H9 (cell line): ENCODE measurements at regions not wholly inside any gene's neighbourhood (a gene's known extent, or its start where the extent isn't known, plus 50 kb on each side); places are given as distances from the start of the nearest gene placed in this dataset.

Experiments
- DNase-seq: peaks from one replicate; pipeline ENCODE4 v3.0.0-alpha.2; 2017
- H2AFZ ChIP-seq: one replicate; pipeline ENCODE4 v1.6.1; 2013; ENCODE audit warnings: mild to moderate bottlenecking, low read length, control low read depth, moderate library complexity
- H2AK5ac ChIP-seq: 2 replicates; pipeline ENCODE4 v1.6.1; 2013; ENCODE audit warnings: low read length, control low read depth, mixed read lengths; ENCODE audit not compliant: insufficient read length
- H2BK120ac ChIP-seq: one replicate; pipeline ENCODE4 v1.6.1; 2013; ENCODE audit warnings: low read depth, mild to moderate bottlenecking, low read length, control low read depth, inconsistent platforms; ENCODE audit not compliant: poor library complexity, severe bottlenecking
- H2BK12ac ChIP-seq: 2 replicates; pipeline ENCODE4 v1.6.1; 2013; ENCODE audit warnings: low read length, control low read depth, mixed read lengths, low read depth; ENCODE audit not compliant: insufficient read length
- H2BK15ac ChIP-seq: 2 replicates; pipeline ENCODE4 v1.6.1; 2013; ENCODE audit warnings: low read depth, low read length, control low read depth
- H2BK20ac ChIP-seq: one replicate; pipeline ENCODE4 v1.6.1; 2013; ENCODE audit warnings: low read depth, mild to moderate bottlenecking, low read length, control low read depth, inconsistent platforms; ENCODE audit not compliant: poor library complexity, severe bottlenecking
- H2BK5ac ChIP-seq: 2 replicates; pipeline ENCODE4 v1.6.1; 2013; ENCODE audit warnings: low read length, control low read depth, mixed read lengths; ENCODE audit not compliant: insufficient read length
- H3K14ac ChIP-seq: 2 replicates; pipeline ENCODE4 v1.6.1; 2013; ENCODE audit warnings: low read length, control low read depth; ENCODE audit not compliant: insufficient read depth
- H3K18ac ChIP-seq: 2 replicates; pipeline ENCODE4 v1.6.1; 2013; ENCODE audit warnings: low read depth, mild to moderate bottlenecking, mixed read lengths, low read length, control low read depth; ENCODE audit not compliant: insufficient read length
- H3K23ac ChIP-seq: 2 replicates; pipeline ENCODE4 v1.6.1; 2013; ENCODE audit warnings: low read length, control low read depth, mixed read lengths, low read depth; ENCODE audit not compliant: insufficient read length
- H3K23me2 ChIP-seq: 2 replicates; pipeline ENCODE4 v1.6.1; 2013; ENCODE audit warnings: low read depth, mild to moderate bottlenecking, mixed read lengths, low read length, control low read depth; ENCODE audit not compliant: insufficient read length, poor library complexity, severe bottlenecking
- H3K27ac ChIP-seq: 2 replicates; pipeline ENCODE4 v1.5.1; 2013; ENCODE audit warnings: low read length, control low read depth, mixed read lengths, low read depth; ENCODE audit not compliant: insufficient read length
- H3K27me3 ChIP-seq: 2 replicates; pipeline ENCODE4 v1.6.1; 2013; ENCODE audit warnings: low read length, control low read depth, inconsistent platforms; ENCODE audit not compliant: insufficient read depth
- H3K4ac ChIP-seq: 2 replicates; pipeline ENCODE4 v1.6.1; 2013; ENCODE audit warnings: low read depth, mild to moderate bottlenecking, control low read depth, inconsistent platforms, low read length, moderate library complexity
- H3K4me1 ChIP-seq: 2 replicates; pipeline ENCODE4 v1.6.1; 2013; ENCODE audit warnings: low read length, control low read depth, inconsistent platforms; ENCODE audit not compliant: insufficient read depth
- H3K4me2 ChIP-seq: 2 replicates; pipeline ENCODE4 v1.6.1; 2013; ENCODE audit warnings: low read length, control low read depth, mixed read lengths; ENCODE audit not compliant: insufficient read length, insufficient read depth
- H3K56ac ChIP-seq: 2 replicates; pipeline ENCODE4 v1.6.1; 2013; ENCODE audit warnings: low read depth, mild to moderate bottlenecking, mixed read lengths, low read length, control low read depth; ENCODE audit not compliant: insufficient read length
- H3K79me1 ChIP-seq: 2 replicates; pipeline ENCODE4 v1.6.1; 2013; ENCODE audit warnings: low read depth, mild to moderate bottlenecking, moderate library complexity, low read length, control low read depth, inconsistent platforms; ENCODE audit not compliant: insufficient read depth, poor library complexity, severe bottlenecking
- H3K79me2 ChIP-seq: 2 replicates; pipeline ENCODE4 v1.6.1; 2013; ENCODE audit warnings: low read length, control low read depth, inconsistent platforms; ENCODE audit not compliant: insufficient read depth
- H3K9ac ChIP-seq: 2 replicates; pipeline ENCODE4 v1.6.1; 2013; ENCODE audit warnings: low read length, control low read depth, mixed read lengths; ENCODE audit not compliant: insufficient read length; ENCODE audit errors: extremely low read depth
- H3K9me3 ChIP-seq: one replicate; pipeline ENCODE4 v1.6.1; 2013; ENCODE audit warnings: low read depth, low read length, inconsistent platforms; ENCODE audit not compliant: control insufficient read depth
- H3T11ph ChIP-seq: one replicate; pipeline ENCODE4 v1.6.1; 2013; ENCODE audit warnings: mild to moderate bottlenecking, low read length, control low read depth, inconsistent platforms
- H4K20me1 ChIP-seq: one replicate; pipeline ENCODE4 v1.6.1; 2013; ENCODE audit not compliant: control insufficient read depth, insufficient read length, insufficient read depth
- H4K5ac ChIP-seq: 2 replicates; pipeline ENCODE4 v1.6.1; 2013; ENCODE audit warnings: low read depth, mild to moderate bottlenecking, mixed read lengths, low read length, control low read depth; ENCODE audit not compliant: insufficient read length
- H4K8ac ChIP-seq: replicated peaks from 2 replicates; pipeline ENCODE4 v1.6.1; 2013; ENCODE audit warnings: low read length, control low read depth, mixed read lengths, low read depth; ENCODE audit not compliant: insufficient read length
- H4K91ac ChIP-seq: 2 replicates; pipeline ENCODE4 v1.6.1; 2013; ENCODE audit warnings: low read depth, mild to moderate bottlenecking, moderate library complexity, mixed read lengths, low read length, control low read depth; ENCODE audit not compliant: insufficient read length
- H3K27ac Mint-ChIP-seq, 3 experiments: 2 replicates in 2 of 3; 3 replicates in 1 of 3; pipeline ENCODE4 v1.8.0; 2020 to 2021; ENCODE audit warnings: mixed read lengths in 3 of 3, mild to moderate bottlenecking in 1 of 3, moderate library complexity in 1 of 3
- H3K27me3 Mint-ChIP-seq: 2 replicates; pipeline ENCODE4 v1.8.0; 2021; ENCODE audit warnings: low read depth, mild to moderate bottlenecking, moderate library complexity, mixed read lengths
- H3K36me3 Mint-ChIP-seq, 3 experiments: 2 replicates in 2 of 3; 3 replicates in 1 of 3; pipeline ENCODE4 v1.8.0; 2020 to 2021; ENCODE audit warnings: low read depth in 3 of 3, mixed read lengths in 3 of 3; ENCODE audit not compliant: insufficient read depth in 1 of 3
- H3K4me1 Mint-ChIP-seq, 2 experiments: 2 replicates each; pipeline ENCODE4 v1.8.0; 2020; ENCODE audit warnings: mixed read lengths in 2 of 2
- H3K4me3 Mint-ChIP-seq, 2 experiments: 2 replicates in 1 of 2; 3 replicates in 1 of 2; pipeline ENCODE4 v1.8.0; 2020 to 2021; ENCODE audit warnings: mild to moderate bottlenecking in 2 of 2, mixed read lengths in 2 of 2, moderate library complexity in 1 of 2
- H3K9me3 Mint-ChIP-seq, 2 experiments: 2 replicates in 1 of 2; 3 replicates in 1 of 2; pipeline ENCODE4 v1.8.0; 2020; ENCODE audit warnings: mild to moderate bottlenecking in 2 of 2, mixed read lengths in 2 of 2, moderate library complexity in 1 of 2
- CTCF ChIP-seq: fragments of 200-600 bp; sonication (generic); conservative IDR thresholded peaks from 3 replicates; pipeline ENCODE4 v1.8.0; 2021; ENCODE audit warnings: antibody characterized with exemption, mild to moderate bottlenecking
- WGBS: extraction: QIAGEN DNeasy Blood & Tissue Kit; methylation state at CpG from one replicate; pipeline ENCODE4 v1.1.7; 2013; ENCODE audit warnings: missing lambda C conversion rate, low lambda C conversion rate, mixed read lengths; ENCODE audit not compliant: insufficient read length; ENCODE audit errors: extremely low coverage; 5-methylcytosine and 5-hydroxymethylcytosine counted together

- H3K9me3 Mint-ChIP-seq = no peaks in the 10 kb centered on the region
- no peak overlapping the region for H2AK5ac ChIP-seq
- no peak overlapping the region for H4K91ac ChIP-seq
- no CpG with 5 or more reads among the region's 5 CpGs for whole genome bisulfite sequencing
- no peak overlapping the region for H3K4me2 ChIP-seq
- H2BK12ac ChIP-seq = no peak overlapping the region
- peaks cover 84% of the 10 kb centered on the region for H3K27me3 Mint-ChIP-seq
- H3T11ph ChIP-seq = no peak overlapping the region
- H3K18ac ChIP-seq = no peak overlapping the region
- H2AFZ ChIP-seq = no peak overlapping the region
- H3K4ac ChIP-seq = no peak overlapping the region
- H3K27ac ChIP-seq = no peak overlapping the region
- H4K8ac ChIP-seq = no peak overlapping the region
- H2BK5ac ChIP-seq = no peak overlapping the region
- H3K79me2 ChIP-seq = no peaks in the 10 kb centered on the region
- H3K4me1 Mint-ChIP-seq = peaks cover 21 to 30% of the 10 kb centered on the region in 2 experiments
- peaks cover 12% of the 10 kb centered on the region; the same call in 1 of the 2 replicates for H3K4me1 ChIP-seq
- H3K27ac Mint-ChIP-seq = no peak overlapping the region
- TF ChIP-seq CTCF = no peak
- no peak overlapping the region for H2BK15ac ChIP-seq
- H3K23ac ChIP-seq = no peak overlapping the region
- H3K27me3 ChIP-seq = peaks cover 21% of the 10 kb centered on the region
- H2BK120ac ChIP-seq = no peak overlapping the region
- H4K5ac ChIP-seq = no peak overlapping the region
- H3K36me3 Mint-ChIP-seq = no peaks in the 10 kb centered on the region; a peak in 1 of 7 replicates
- DNase-seq = no peak
- no peak overlapping the region for H3K56ac ChIP-seq
- H3K14ac ChIP-seq = no peak overlapping the region
- no peaks in the 10 kb centered on the region for H3K9me3 ChIP-seq
- no peaks in the 10 kb centered on the region for H4K20me1 ChIP-seq
- no peaks in the 10 kb centered on the region for H3K79me1 ChIP-seq
- peaks cover 10% of the 10 kb centered on the region for H3K23me2 ChIP-seq
- H3K9ac ChIP-seq = no peak overlapping the region
- no peak overlapping the region for H3K4me3 Mint-ChIP-seq
- H2BK20ac ChIP-seq = no peak overlapping the region
Measured at GRCh38 chr5:154612666-154613065, 134.6 kb upstream of the HAND1 start.
